ENCODE measurements at regions not wholly inside any gene's neighbourhood (a gene's known extent, or its start where the extent isn't known, plus 50 kb on each side); places are given as distances from the start of the nearest gene placed in this dataset.

- no peak for DNase-seq (ENCODE audit: low spot score)
- ATAC-seq, result no peak
- intact Hi-C loops (cut with DNase I), result no loop called here
Observed at GRCh38 chr5:164041105-164041504, 535.7 kb downstream of the MAT2B start.

GRCh38 chr5:164048359-164048926, 543.0 kb downstream of the MAT2B start:
- intact Hi-C loops (cut with DNase I), result no loop called here
- DNase-seq (ENCODE audit: low spot score) (no peak), ATAC-seq (no peak)

- intact Hi-C loops (cut with DNase I), result no loop called here
- no peak for ATAC-seq
- no peak for DNase-seq (ENCODE audit: low spot score)
Observed at GRCh38 chr5:164051745-164052144, 546.3 kb downstream of the MAT2B start.

- DNase-seq (ENCODE audit: low spot score) (no peak), ATAC-seq (no peak)
- intact Hi-C loops (cut with DNase I), result no loop called here
Observed at GRCh38 chr5:164052536-164053093, 547.2 kb downstream of the MAT2B start.

- DNase-seq (ENCODE audit: low spot score) (no peak), ATAC-seq (no peak)
- intact Hi-C loops (cut with DNase I), result no loop called here
Observed at GRCh38 chr5:164053123-164053522, 547.7 kb downstream of the MAT2B start.

GRCh38 chr5:164054461-164054860, 549.0 kb downstream of the MAT2B start:
- no peak for ATAC-seq
- intact Hi-C loops (cut with DNase I), result no loop called here

GRCh38 chr5:164057121-164057520, 551.7 kb downstream of the MAT2B start:
- ATAC-seq, result no peak
- intact Hi-C loops (cut with DNase I), result no loop called here

More at GRCh38 chr5:164054461-164054860, 549.0 kb downstream of the MAT2B start:
- no peak for DNase-seq (ENCODE audit: low spot score)

GRCh38 chr5:164058621-164059020, 553.2 kb downstream of the MAT2B start:
- ATAC-seq (no peak), DNase-seq (ENCODE audit: low spot score) (no peak)
- intact Hi-C loops (cut with DNase I), result no loop called here

More at GRCh38 chr5:164057121-164057520, 551.7 kb downstream of the MAT2B start:
- DNase-seq (ENCODE audit: low spot score), result no peak

- ATAC-seq (no peak), DNase-seq (ENCODE audit: low spot score) (no peak)
- intact Hi-C loops (cut with DNase I), result no loop called here
Observed at GRCh38 chr5:164059471-164059870, 554.1 kb downstream of the MAT2B start.

- intact Hi-C loops (cut with DNase I), result no loop called here
Observed at GRCh38 chr5:164060786-164061355, 555.5 kb downstream of the MAT2B start.

GRCh38 chr5:164062304-164062703, 556.9 kb downstream of the MAT2B start:
- ATAC-seq (no peak), DNase-seq (ENCODE audit: low spot score) (no peak)
- intact Hi-C loops (cut with DNase I), result no loop called here

More at GRCh38 chr5:164060786-164061355, 555.5 kb downstream of the MAT2B start:
- no peak for ATAC-seq
- DNase-seq (ENCODE audit: low spot score), result no peak

- intact Hi-C loops (cut with DNase I), result no loop called here
- ATAC-seq, result no peak
- no peak for DNase-seq (ENCODE audit: low spot score)
Observed at GRCh38 chr5:164065266-164065665, 559.8 kb downstream of the MAT2B start.

- no peak for ATAC-seq
- DNase-seq (ENCODE audit: low spot score), result no peak
- intact Hi-C loops (cut with DNase I), result no loop called here
Observed at GRCh38 chr5:164071671-164072070, 566.3 kb downstream of the MAT2B start.

- ATAC-seq, result no peak
- no peak for DNase-seq (ENCODE audit: low spot score)
- intact Hi-C loops (cut with DNase I), result no loop called here
Observed at GRCh38 chr5:164073081-164073480, 567.7 kb downstream of the MAT2B start.

GRCh38 chr5:164076556-164076955, 571.1 kb downstream of the MAT2B start:
- intact Hi-C loops (cut with DNase I), result no loop called here
- no peak for DNase-seq (ENCODE audit: low spot score)
- ATAC-seq, result no peak

GRCh38 chr5:164090358-164090757, 584.9 kb downstream of the MAT2B start:
- ATAC-seq (no peak), DNase-seq (ENCODE audit: low spot score) (no peak)
- intact Hi-C loops (cut with DNase I), result no loop called here

GRCh38 chr5:164091836-164092235, 586.4 kb downstream of the MAT2B start:
- intact Hi-C loops (cut with DNase I), result no loop called here
- ATAC-seq (no peak), DNase-seq (ENCODE audit: low spot score) (no peak)

- DNase-seq (ENCODE audit: low spot score) (no peak), ATAC-seq (no peak)
- intact Hi-C loops (cut with DNase I), result no loop called here
Observed at GRCh38 chr5:164094291-164094690, 588.9 kb downstream of the MAT2B start.

GRCh38 chr5:164097749-164098148, 592.3 kb downstream of the MAT2B start:
- ATAC-seq (no peak), DNase-seq (ENCODE audit: low spot score) (no peak)
- intact Hi-C loops (cut with DNase I), result no loop called here

GRCh38 chr5:164098531-164098930, 593.1 kb downstream of the MAT2B start:
- ATAC-seq (no peak), DNase-seq (ENCODE audit: low spot score) (no peak)
- intact Hi-C loops (cut with DNase I), result no loop called here

- DNase-seq (ENCODE audit: low spot score) (no peak), ATAC-seq (no peak)
- intact Hi-C loops (cut with DNase I), result no loop called here
Observed at GRCh38 chr5:164098979-164099378, 593.6 kb downstream of the MAT2B start.

Data from sciatic nerve (tissue), 2 donors.